Transverse colon (tissue), 4 donors: ENCODE measurements at regions not wholly inside any gene's neighbourhood (a gene's known extent, or its start where the extent isn't known, plus 50 kb on each side); places are given as distances from the start of the nearest gene placed in this dataset.

ENCODE experiments used
- DNase-seq: peaks from one replicate; pipeline ENCODE4 v3.0.0-alpha.2; 2019
- H3K27ac ChIP-seq, 4 donors: fragments of 200-600 bp; sonication (generic); 2 replicates each; pipeline ENCODE4 v1.5.1; 2016 to 2018; ENCODE audit warnings: inconsistent platforms in 4 of 4
- H3K27me3 ChIP-seq: fragments of 200-600 bp; sonication (generic); 2 replicates; pipeline ENCODE4 v1.5.1; 2017; ENCODE audit warnings: inconsistent platforms
- H3K36me3 ChIP-seq, 4 donors: fragments of 200-600 bp; sonication (generic); 2 replicates each; pipeline ENCODE4 v1.5.1; 2017 to 2019; ENCODE audit warnings: inconsistent platforms in 4 of 4
- H3K4me1 ChIP-seq, 4 donors: fragments of 200-600 bp; sonication (generic); 2 replicates each; pipeline ENCODE4 v1.5.1; 2017 to 2020; ENCODE audit warnings: inconsistent platforms in 4 of 4
- H3K4me3 ChIP-seq, 4 donors: fragments of 200-600 bp; sonication (generic); 1 replicate in 1 of 4; 2 replicates in 3 of 4; pipeline versions ENCODE4 v1.5.1 to v1.6.1; 2017 to 2019; ENCODE audit warnings: inconsistent platforms in 4 of 4
- H3K9me3 ChIP-seq, 2 donors: fragments of 200-600 bp; sonication (generic); 2 replicates each; pipeline ENCODE4 v1.5.1; 2017 to 2019; ENCODE audit warnings: inconsistent platforms in 2 of 2
- CTCF ChIP-seq, 5 experiments: fragments of 200-600 bp in 3 of 5; fragments of 450-650 bp in 2 of 5; sonication (generic) in 3 of 5; IDR thresholded peaks; 1 replicate in 2 of 5; 2 replicates in 3 of 5; pipeline ENCODE4 v1.5.1; 2016 to 2017; ENCODE audit warnings: antibody characterized with exemption in 5 of 5, inconsistent platforms in 3 of 5, mild to moderate bottlenecking in 2 of 5, moderate library complexity in 1 of 5
- EP300 ChIP-seq: sonication (generic); formaldehyde crosslinking; IDR thresholded peaks from one replicate; pipeline ENCODE4 v1.6.1; 2017; ENCODE audit warnings: antibody characterized with exemption, low read depth
- POLR2A ChIP-seq: fragments of 450-650 bp; IDR thresholded peaks from one replicate; pipeline ENCODE4 v1.6.1; 2016; ENCODE audit warnings: antibody characterized with exemption, mild to moderate bottlenecking, moderate library complexity
- POLR2AphosphoS5 ChIP-seq, 3 donors: sonication (generic); formaldehyde crosslinking; IDR thresholded peaks; one replicate each; pipeline ENCODE4 v1.6.1; 2016; ENCODE audit warnings: antibody characterized with exemption in 3 of 3
- WGBS, 2 donors: methylation state at CpG; one replicate each; pipeline ENCODE4 v1.1.5; 2018; ENCODE audit warnings: low coverage in 1 of 2; 5-methylcytosine and 5-hydroxymethylcytosine counted together
- in situ Hi-C, 4 donors: fragments of 200-750 bp; cut with MboI; loops; one replicate each; pipeline versions ENCODE4 v1.15.0 to v1.15.1; 2017; ENCODE audit warnings: low sequenced_read_pairs in 3 of 4, low pct_ligation_motif_present in 1 of 4, low pct_unique_long_range_greater_than_20kb in 1 of 4
- intact Hi-C: fragments of 100-400 bp; cut with DNase I; formaldehyde crosslinking; loops from one replicate; pipeline ENCODE4 v1.15.1; 2023; ENCODE audit warnings: low total_unique reads

GRCh38 chr10:128808921-128809440 is 658.1 kb upstream of the MGMT start:
- intact Hi-C loops = no loop called here
- in situ Hi-C loops = no loop called here
- no peaks in the 10 kb centered on the region for H3K27me3 ChIP-seq
- DNase-seq = no peak
- no peaks in the 10 kb centered on the region for H3K4me1 ChIP-seq
- H3K27ac ChIP-seq = no peak overlapping the region
- no peaks in the 10 kb centered on the region for H3K36me3 ChIP-seq
- no peaks in the 10 kb centered on the region for H3K9me3 ChIP-seq
- TF ChIP-seq POLR2AphosphoS5 (IDR thresholded peaks at IDR 0.05) = no peak
- TF ChIP-seq EP300 = no peak
- TF ChIP-seq POLR2A = no peak
- no peak for TF ChIP-seq CTCF (IDR thresholded peaks at IDR 0.05)
- 53 to 86% methylated on average over 2 to 4 of the region's 4 CpGs for WGBS, 2 donors
- no peak overlapping the region for H3K4me3 ChIP-seq

- no peak for TF ChIP-seq CTCF (IDR thresholded peaks at IDR 0.05)
- TF ChIP-seq EP300 = no peak
- no peak for TF ChIP-seq POLR2A
- no peak for TF ChIP-seq POLR2AphosphoS5 (IDR thresholded peaks at IDR 0.05)
Measured at GRCh38 chr10:128811511-128811910, 655.5 kb upstream of the MGMT start.

DNA sequence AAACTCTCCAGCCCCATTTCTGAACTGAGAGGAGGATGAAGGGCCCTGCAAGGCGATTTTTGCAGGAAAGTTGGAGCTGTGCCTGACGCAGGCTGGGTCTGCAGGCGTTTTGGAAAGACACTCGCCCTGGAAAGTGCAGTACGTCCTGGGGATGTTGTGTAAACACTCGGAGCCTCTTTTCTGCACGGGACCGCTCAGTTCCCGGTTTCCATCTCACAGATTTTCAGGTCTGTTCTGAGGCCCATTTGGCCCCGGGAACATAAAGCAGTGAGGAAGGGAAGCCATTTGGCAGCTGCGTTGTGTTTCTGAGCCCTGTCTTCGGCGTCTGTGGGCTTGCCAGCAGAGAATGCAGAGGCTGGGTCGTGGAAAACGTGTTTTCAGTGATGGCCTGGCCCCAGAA is 655.0 kb upstream of the MGMT start:
- 54 to 89% methylated on average over 7 to 13 of the region's 15 CpGs for WGBS, 2 donors
- no peaks in the 10 kb centered on the region for H3K9me3 ChIP-seq
- in situ Hi-C loops (no loop called here), intact Hi-C loops (no loop called here)
- peak overlapping the region in 1 of 4 donors; percentile 12 for H3K27ac ChIP-seq
- H3K36me3 ChIP-seq = no peaks in the 10 kb centered on the region
- TF ChIP-seq POLR2A (no peak), EP300 (no peak), CTCF (IDR thresholded peaks at IDR 0.05) (no peak), POLR2AphosphoS5 (IDR thresholded peaks at IDR 0.05) (no peak)
- no peaks in the 10 kb centered on the region for H3K27me3 ChIP-seq
- no peaks in the 10 kb centered on the region for H3K4me1 ChIP-seq
- DNase-seq = no peak
- H3K4me3 ChIP-seq = no peak overlapping the region

More at GRCh38 chr10:128811511-128811910, 655.5 kb upstream of the MGMT start:
- Histone ChIP-seq H3K27ac (peak overlapping the region in 1 of 4 donors; percentile 12), H3K4me1 (no peaks in the 10 kb centered on the region), H3K4me3 (no peak overlapping the region), H3K9me3 (no peaks in the 10 kb centered on the region), H3K27me3 (no peaks in the 10 kb centered on the region), H3K36me3 (no peaks in the 10 kb centered on the region)
- WGBS, 2 donors = 84 to 86% methylated on average over 9 to 10 of the region's 10 CpGs
- in situ Hi-C loops (no loop called here), intact Hi-C loops (no loop called here)
- no peak for DNase-seq

DNA sequence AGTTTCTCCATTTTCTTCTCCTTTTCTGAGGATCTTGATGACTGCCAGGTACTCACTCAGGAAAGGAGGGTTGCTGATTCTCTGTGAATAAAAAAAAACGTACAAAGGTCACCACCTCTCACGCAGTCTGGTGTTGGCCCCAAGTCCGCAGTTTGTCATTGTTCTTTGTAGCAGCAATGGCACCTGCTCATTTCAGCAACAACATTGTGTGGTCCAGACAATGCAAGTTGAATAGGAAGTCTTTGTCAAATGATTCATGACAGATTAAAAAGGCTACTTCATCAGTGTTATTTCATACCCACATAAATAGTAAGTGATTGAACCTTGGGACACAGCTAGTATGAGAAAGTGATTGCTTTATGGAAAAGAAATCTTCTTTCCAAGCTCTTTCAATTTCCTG is 653.5 kb upstream of the MGMT start:
- intact Hi-C loops (no loop called here), in situ Hi-C loops (no loop called here)
- Histone ChIP-seq H3K4me1 (no peaks in the 10 kb centered on the region), H3K27ac (no peak overlapping the region), H3K9me3 (no peaks in the 10 kb centered on the region), H3K27me3 (no peaks in the 10 kb centered on the region), H3K4me3 (no peak overlapping the region), H3K36me3 (no peaks in the 10 kb centered on the region)
- DNase-seq = no peak
- WGBS, 2 donors = 48 to 60% methylated on average over 2 to 3 of the region's 3 CpGs
- TF ChIP-seq EP300 (no peak), POLR2AphosphoS5 (IDR thresholded peaks at IDR 0.05) (no peak), CTCF (IDR thresholded peaks at IDR 0.05) (no peak), POLR2A (no peak)
